HG02571 (cell line): ENCODE measurements at regions not wholly inside any gene's neighbourhood (a gene's known extent, or its start where the extent isn't known, plus 50 kb on each side); places are given as distances from the start of the nearest gene placed in this dataset.

ENCODE experiments used
- ATAC-seq: cut with Tn5 transposase; IDR thresholded peaks from one replicate; pipeline ENCODE4 v1.9.1; 2021; ENCODE audit warnings: mild to moderate bottlenecking, moderate library complexity; ENCODE audit not compliant: unreplicated experiment

DNA sequence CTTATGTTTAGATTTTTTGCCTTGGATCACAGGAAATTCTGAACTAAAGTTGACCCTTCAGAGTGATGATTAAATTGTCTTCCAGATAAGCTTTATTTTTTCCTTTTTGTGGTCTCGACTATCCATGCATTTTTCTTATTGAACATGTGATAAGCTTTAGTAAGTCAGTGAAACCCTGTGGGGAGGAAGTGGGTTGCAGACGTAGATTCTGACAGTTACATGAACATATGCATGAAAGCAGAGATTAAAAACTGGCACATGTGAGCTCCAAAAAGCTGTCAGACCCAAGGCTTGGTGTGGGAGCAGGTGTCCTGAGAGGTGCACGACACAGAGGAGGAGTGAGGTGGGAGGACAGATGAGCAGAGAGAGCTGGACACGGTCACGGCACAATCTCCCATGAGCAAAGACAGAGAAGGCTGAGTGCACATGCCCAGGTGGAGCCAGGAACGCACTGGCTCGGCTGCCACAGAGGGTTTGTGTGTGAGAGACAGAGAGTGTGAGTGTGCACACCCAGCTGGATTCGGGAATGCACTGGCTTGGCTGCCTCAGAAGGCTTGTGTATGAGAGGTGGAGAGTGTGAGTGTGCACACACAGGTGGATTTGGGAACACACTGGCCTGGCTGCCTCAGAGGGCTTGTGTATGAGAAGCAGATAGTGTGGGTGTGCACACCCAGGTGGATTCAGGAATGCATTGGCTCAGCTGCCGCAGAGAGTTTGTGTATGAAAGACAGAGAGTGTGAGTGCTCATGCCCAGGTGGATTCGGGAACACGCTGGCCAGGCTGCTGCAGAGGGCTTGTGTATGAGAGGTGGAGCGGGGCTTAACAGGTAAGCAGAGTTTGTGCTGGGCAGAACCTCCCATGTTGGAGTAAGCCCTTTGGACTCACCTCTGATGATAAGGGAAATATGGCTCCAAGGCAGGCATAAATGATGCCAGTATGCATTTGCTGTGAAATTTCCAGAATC, 849.1 kb upstream of the SALL3 start:
- no peak for ATAC-seq

DNA sequence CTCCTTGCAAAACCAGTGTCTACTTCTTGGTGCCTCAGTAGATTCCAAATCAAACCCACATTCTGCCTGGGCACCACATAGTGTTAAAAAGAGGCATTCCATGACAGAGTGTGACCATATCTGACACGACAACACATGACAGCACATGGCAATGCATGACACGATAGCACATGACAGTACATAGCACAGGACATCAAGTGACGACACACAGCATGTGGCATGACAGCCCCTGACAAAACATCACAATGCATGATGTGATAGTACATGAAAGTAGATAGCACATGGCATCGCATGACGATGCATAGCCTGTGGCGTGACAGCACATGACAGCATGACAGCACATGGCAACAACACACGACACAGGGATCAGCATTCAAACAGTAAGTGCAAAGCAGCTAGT, 845.9 kb upstream of the SALL3 start:
- no peak for ATAC-seq

DNA sequence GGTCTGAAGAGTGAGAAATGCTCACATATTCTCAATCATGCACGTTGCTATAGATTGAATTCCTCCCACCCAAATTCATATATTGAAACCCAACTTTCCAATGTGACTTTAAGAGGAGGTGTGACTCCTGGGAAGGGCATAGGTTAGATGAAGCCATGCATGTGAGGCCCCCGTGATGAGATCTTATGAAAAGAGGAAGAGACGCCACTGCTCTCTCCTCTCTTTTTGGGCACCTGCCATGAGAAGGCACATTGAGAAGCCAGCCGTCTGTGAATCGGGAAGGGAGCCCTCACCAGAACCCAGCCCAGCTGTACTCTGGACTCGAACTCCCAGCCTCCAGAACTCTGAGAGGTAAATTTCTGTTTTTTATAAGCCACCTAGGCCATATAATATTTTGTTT, 842.6 kb upstream of the SALL3 start:
- no peak for ATAC-seq

DNA sequence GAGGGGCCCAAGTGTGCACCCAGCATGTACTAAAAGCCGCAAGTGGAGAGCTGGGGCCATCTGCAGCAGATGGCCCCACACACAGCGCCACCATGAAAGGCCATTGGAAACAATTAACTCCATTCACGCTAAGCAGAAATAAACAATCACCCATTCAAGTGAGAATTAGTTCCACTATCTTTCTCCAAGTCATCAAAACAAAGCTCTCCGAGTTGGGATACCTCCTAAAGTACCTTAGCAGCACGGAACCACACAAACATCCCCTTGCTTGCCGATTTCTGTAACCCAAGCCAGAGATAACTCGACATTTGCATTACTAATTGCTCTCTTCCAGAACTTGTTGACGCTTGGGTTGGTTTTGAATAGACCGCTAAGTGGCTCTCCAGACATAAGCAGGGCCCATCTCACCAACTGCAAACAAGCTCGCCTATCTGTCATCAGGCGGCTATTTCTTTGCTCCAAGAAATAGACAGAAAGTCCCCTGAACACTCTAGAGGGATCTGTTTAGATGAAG, 840.6 kb upstream of the SALL3 start:
- ATAC-seq: no peak

DNA sequence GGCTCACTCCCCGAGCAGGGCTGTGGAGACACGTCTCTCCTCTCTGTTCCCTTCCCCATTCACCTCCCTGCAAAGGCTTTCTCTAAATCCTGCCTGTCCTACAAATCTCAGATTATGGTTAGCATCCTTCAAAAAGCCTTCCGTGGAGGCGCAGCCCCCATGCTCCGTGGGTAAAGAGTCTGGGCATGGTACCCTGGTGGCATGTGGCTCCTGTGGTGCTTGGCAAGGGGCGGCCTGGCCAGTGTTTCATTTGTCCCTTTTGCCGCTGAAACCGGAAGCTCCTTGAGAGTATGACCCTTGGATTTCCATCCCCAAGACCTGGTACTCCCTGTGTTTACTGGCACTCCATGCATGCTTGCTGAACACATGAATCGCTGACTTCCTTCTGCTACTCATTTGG, 839.3 kb upstream of the SALL3 start:
- no peak for ATAC-seq

DNA sequence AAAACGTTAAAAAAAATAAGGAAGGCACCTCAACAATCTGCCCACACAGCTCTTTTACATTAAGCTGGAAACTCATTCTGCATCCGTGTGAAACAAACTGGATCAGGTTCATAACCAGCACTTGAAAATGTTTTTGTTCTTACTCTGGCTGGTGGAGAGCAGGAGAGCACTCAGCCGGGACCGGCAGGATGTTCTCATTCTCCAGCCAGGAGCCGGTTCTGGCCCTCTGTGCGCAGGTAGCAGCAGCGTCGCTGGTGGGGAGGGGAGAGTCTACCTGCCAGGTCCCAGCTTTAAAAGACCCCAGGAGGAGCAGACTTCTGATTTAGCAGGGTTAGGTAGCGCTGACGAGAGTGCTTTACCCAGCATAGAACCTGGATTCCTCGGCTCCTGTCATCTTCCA, 834.9 kb upstream of the SALL3 start:
- no peak for ATAC-seq

DNA sequence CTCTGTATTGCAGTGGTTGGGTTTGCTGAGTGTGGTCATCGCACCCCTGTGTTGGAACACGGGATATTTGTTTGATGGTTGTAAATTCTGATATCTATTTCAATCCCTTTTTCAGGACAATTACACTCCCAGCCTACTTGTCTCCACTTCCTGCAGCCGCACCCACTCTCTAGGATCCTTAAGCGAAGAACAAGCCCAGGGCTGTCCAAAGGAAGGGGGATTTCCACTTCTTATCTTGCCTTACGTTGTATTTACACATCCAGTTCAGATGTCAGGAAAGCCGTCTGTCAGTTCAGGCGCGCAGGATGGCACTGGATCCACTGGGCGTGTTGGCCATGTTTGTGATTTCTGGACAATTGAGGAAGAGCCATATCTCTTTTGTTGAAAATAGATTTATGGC, 834.5 kb upstream of the SALL3 start:
- ATAC-seq: no peak

DNA sequence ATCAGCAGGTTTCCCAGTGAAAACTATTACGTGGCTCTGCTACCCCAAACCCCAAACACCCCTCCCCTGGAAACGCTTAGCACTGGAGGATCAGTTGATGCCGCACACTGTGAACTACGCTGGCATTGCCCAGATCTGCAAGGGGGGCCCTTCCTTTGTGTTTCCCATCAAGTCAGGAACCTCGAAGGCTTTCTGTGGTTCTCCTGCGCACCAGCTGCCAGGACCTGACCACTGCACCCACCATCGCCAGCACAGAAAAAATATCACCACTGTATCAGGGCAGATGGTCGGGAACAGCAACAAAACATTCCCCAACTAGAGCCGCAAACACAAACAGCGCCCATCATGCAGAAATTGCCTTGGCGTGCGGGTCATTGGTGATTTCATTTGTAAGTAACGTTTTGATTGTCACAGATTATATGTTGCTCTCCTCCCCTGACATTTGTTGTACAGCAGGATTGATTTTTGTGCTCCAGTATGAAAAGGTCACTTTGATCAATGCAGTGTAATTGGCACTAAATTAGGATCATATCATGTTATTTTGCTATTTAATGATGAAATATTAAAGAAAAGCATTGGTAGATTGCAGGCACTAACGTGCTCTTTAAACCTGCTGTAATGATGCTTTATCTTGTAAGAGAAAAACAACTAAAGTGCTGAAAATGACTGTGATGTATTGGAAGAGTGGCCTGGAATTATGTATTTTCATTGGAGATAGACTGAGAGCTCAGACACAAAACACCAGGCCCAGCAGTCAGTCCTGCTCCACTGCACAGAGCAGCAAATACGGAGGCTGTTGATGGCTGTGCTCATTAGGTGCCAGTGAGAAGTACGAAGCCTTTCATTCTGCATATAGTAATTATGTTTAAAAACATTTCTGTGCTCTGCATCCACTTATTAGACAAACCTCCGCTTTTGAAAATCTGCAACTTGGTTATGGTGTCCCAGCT, 833.2 kb upstream of the SALL3 start:
- ATAC-seq: no peak

DNA sequence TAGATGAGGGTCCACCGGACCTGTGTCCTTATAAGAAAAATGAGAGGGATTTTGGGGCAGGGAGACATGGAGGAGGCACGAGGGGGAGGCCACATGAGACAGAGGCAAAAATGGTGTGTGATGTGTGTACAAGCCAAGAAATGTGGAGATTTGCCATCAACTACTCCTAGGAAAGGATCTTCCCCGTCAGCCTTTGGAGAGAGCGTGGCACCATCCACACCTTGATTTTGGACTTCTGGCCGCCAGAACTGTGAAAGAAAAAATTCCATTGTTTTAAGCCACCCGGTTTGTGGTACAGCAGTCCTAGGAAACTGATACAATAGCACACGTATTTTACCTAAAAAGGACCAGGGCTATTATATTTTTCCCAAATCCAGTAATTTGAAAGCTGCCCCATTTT, 829.0 kb upstream of the SALL3 start:
- no peak for ATAC-seq

DNA sequence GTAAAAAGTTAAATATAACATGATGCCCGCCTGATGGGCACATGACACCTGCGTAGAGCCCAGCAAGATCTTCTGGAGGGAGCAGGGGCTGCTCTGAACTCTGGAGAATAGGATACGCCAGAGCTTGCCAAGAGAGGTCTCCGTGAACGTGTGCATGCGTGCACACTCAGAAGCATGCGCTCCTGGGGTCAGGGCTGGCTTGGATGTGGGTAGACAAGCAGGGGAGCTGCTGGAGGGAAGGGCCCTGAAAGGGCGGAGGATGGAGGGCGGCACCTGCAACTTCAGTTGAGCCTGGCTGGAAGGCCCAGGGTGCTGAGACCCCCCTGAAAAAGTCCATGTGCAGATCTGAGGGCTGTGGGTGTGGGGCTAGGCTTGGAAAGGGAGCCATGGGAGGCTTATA, 828.4 kb upstream of the SALL3 start:
- no peak for ATAC-seq

DNA sequence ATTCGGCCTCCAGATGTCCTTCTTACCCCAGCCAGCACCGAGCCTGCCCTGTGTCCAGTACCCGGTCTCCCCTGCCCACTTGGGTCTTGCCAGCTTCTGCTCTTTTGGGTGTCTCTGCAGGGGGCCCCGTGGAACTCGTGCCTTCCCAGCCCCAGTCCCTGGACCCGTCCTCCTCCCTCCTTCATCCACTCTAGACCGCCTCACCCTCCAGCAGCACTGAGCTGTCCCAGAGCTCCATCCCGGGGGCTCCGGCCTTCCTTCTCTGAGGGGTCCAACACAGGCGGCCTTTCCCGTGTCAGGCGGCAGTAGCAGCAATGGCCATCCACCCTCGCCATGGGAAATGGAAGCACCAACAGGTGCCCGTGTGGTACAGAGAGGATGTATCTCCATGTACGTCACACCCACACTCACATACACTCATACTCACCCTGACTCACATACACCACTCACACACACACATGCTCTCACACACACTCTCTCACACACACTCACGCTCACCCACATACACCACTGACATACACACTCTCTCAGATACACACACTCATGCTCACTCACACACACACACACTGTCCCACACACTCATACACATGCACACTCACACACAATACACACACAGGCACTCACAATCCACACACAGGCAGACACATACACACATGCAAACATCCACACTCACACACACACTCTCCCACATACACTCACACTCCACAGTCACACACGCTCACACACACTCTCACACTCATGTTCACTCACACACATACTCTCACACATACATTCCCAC, 827.5 kb upstream of the SALL3 start:
- no peak for ATAC-seq

DNA sequence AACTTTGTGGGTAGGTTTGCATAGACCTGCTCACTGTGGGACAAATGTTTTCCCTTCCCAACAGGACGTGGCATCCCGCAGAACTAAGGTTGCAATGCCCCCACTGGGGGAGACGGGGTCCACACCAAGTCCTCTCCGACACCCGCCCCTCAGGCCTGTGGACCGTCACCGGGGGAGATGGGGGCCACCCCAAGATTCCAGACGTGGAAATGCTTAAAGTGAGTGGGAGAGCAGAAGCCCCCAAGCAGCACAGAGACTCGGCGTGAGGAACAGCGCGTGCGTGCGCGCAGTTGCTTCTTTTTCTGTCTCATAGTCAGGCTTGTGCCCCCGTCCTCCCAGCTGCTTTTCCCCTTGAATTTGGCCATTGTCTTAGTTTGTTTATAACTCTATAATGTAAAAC, 826.3 kb upstream of the SALL3 start:
- ATAC-seq: no peak

DNA sequence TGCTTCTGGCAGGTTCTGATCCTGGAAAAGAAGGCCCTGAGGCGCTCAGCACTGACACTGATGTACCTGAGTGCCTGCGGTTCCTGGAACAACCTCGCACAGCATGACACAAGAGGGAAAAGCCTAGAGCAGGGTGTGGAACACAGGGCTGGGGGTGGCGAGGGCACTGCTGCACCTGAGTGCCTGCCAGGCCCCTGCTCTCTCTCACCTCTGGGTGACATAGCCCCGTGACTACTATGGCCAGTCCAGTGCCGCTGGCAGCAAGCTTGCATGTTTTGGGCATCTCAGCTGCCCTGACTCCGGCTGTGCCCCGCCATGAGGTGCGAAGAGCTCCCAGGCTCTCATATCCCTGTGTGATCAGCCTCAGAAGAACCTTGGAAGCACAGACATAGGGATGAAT, 825.2 kb upstream of the SALL3 start:
- no peak for ATAC-seq

DNA sequence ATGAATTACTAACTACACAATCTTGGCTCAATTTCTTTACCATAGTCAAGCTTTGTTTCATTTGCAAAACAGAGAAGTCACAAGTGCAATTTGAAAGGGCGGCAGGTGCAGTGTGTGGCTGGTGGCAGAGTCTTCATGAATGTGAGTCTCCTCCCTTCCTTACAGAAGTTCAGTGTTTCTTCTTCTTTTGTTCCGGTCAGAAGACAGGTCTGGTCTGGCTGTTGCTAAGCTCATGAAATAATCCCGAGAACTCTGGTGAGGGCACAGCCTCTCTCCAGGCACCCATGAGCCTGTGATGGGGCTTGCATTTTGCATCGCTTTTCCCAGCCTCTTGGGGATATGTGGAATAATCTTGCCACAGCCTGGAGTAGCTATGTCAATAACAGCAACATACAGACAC, 824.8 kb upstream of the SALL3 start:
- no peak for ATAC-seq

DNA sequence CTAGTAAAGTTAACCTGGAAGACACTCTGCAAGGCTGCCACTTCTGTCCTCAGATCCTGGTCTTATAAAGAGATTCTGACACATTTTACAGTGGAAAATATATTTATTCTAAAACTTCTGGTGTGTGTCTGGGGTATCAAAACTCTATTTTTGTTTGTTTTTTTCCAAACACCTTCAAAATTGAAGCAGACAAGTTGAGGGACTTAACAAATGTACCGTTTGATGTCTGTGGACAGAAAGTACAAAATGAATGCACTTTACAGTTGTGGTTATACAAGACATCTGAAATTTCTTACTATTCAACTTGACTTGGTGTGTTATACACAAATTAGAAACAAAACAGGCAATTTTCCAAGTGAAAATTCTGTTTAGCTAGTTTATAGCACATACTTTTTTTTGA, 823.2 kb upstream of the SALL3 start:
- no peak for ATAC-seq

DNA sequence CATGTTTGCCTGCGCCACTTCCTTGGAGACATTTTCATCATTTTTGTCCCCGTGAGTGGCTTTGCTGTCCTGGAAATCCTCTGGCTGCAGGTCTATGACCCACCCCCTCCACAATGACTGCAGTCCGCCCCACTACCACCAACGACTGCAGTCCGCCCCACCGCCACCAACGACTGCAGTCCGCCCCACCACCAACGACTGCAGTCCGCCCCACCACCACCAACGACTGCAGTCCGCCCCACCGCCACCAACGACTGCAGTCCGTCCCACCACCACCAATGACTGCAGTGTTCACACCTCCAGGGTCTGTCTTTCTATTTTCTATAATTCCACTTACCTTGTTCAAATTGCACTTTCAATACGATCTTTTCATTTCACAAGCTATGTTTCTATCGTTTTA, 820.7 kb upstream of the SALL3 start:
- ATAC-seq: no peak

DNA sequence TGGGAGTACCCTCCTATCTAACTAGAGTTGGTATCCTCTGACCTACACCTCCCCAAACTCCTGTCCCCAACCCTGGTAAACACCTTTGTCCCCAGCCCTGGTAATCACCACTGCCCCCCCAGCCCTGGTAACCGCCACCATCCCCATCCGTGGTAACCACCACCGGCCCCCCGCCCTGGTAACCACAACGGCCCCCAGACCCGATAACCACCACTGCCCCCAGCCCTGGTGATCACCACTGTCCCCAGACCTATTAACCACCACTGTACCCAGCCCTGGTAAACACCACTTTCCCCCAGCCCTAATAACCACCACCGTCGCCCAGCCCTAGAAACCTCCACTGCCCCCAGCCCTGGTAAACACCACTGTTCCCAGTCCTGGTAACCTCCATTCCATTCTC, 820.2 kb upstream of the SALL3 start:
- no peak for ATAC-seq

DNA sequence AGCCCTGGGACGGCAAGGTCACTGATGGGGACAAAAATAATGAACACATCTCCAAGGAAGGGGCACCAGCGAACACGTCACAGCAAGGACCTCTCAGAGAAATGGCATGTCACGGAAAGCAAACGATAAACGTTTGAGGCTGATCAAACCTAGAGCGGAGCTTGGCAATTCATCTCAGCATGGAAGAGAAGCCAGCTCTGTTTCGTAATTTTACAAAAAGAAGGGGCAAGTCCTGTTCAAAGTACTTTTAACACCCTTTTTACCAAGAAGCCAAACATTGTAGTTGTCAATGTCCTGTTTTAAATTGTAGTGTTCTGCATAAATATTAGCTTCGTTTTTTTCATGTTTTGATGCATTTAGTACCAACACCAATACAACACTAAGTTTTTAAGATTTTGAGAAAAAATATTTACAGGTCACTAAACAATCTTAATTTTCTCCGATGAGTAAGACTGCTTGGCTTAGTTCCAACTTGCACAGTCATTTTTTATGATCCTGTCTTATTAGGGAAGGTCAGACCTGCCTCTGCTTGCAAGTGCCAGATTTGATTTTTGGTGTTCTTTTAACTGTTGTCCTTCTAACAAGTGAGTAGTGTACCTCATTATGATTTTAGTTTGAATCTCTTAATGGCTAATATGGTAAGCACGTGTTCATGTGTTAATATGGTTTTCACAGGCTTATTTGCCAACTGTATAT, 818.5 kb upstream of the SALL3 start:
- no peak for ATAC-seq

DNA sequence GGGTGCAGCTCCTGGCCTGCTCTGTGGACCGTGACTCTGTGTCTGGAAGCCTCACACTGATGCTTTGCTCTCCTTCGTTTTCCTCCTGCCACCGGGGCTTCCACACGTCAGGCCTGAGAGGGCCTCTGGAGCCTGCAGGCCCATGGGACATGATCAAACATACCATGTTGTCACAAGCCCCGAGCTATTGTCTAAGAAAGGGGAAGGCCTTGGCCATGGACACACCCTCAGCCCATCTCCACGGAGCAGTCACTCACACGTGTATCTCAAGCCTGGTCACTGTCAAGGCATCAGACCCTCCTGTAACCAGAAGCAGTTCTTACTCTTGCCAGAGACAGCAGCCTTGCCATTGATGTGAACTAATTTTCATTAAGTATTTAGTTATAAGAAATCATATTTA, 814.1 kb upstream of the SALL3 start:
- no peak for ATAC-seq

DNA sequence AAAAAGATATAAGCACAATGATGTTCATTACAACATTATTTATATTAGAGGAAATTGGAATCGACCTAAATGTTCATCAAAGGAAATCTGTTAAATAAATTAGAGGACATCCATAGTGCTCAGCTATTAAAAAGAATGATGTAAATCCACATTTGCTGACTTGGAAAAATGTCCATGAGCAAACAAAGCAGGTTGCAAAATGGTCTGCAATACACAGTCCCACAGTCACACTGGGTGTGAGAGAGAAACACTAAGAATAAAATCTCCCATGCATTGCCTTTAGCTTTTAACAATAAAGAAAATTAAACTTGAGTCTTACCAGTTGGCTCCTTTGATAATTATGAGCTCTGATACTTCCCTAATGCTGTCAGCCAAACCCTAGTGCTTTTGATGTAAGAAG, 811.1 kb upstream of the SALL3 start:
- ATAC-seq: no peak
